IPS DF 4.7 (cell line): ENCODE measurements at regions not wholly inside any gene's neighbourhood (a gene's known extent, or its start where the extent isn't known, plus 50 kb on each side); places are given as distances from the start of the nearest gene placed in this dataset.
"Not testable (repeated sequence)": the region's sequence is repeated elsewhere in the genome, so short reads cannot be mapped to it uniquely, and the experiment has no call there.

ENCODE experiments used
- DNase-seq: peaks from one replicate; pipeline ENCODE4 v3.0.0-alpha.2; 2013; ENCODE audit warnings: low spot score; ENCODE audit errors: extremely low read depth

DNA sequence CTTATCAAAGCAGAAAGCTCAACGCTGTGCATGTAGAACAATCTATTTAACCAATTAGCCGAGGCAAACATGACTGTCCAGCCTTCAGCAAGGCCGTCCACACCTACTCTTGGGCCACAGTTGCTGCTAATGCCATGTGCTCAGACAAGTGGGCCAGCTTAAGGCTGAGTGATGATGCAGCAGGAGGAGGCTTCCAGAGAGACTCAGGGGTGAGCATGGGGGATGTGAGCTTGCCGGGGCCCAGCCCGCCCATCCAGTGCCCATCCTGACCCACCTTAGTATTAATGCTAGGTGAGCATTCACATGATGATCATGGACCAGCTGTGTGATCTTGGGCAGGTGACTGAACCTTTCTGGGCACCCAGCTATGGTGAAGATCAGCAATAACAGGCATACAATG lies 150.1 kb downstream of the TPRA1 start:
- DNase-seq = no peak

DNA sequence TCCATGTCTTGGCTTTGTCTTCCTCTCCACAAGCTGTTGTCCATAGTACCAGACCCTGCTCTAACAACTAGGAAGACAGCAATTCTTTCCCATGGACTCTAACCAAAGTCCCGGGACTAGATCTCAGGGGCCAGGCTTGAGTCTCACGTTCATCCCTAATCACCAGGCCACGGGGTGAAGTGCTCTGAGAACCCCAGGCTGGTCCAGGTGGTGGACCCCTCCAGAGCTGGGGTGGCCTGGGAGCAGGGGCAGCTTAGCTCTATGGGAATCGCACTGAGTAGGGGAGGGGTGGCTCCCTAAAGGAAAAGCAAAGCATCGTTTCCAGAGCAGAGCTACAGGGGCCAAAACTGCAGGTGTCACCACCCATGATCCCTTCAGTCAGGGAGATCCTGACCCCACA lies 150.9 kb downstream of the TPRA1 start:
- no peak for DNase-seq

DNA sequence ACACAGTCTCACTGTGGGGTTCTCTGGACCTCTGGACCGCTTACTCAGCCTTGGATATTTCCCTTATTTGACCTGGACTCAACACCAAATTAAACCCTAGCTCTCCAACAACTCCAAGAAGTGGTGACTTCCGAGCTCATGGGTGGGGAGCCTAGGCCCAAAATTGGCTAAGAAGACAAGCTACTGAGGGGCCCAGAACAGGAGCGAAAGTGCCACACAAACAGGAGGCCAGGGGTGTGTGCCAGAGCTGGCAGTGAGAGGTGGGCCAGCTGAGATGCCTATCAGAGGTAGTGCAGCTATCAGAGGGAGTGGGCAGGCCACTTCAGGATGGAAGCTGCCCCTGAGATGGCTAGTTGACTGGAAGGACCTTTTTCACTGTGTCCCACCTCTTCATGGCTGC lies 151.1 kb upstream of the PRR20G start:
- no peak for DNase-seq

DNA sequence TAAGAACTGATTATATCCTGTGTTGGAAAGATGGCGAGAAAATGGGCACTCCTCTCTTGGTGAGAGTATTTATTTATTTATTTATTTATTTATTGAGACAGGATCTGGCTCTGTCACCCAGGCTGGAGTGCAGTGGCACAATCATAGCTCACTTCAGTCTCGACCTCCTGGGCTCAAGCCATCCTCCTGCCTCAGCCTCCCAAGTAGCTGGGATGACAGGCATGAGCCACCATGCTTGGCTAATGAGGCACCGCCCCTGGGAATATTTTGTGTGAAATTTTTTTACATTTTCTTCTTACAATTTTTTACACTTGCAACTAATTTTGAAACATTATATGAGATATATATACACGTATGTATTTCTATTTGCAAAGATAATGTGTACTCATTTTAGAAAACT lies 150.5 kb upstream of the PRR20G start:
- DNase-seq = no peak

DNA sequence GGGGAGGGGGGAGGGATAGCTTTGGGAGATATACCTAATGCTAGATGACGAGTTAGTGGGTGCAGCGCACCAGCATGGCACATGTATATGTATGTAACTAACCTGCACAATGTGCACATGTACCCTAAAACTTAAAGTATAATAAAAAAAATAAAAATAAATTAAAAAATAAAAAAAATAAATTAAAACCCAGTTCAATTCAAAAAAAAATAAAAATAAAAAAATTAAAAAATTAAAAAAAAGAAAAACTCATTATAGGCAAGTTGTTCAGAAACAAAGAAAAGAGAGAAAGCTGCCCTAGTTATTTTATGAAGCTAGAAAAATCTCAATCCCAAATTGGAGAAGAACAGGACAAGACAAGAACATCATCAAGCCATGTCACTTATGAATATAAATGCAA lies 147.5 kb upstream of the PRR20G start:
- not testable (repeated sequence) for DNase-seq

DNA sequence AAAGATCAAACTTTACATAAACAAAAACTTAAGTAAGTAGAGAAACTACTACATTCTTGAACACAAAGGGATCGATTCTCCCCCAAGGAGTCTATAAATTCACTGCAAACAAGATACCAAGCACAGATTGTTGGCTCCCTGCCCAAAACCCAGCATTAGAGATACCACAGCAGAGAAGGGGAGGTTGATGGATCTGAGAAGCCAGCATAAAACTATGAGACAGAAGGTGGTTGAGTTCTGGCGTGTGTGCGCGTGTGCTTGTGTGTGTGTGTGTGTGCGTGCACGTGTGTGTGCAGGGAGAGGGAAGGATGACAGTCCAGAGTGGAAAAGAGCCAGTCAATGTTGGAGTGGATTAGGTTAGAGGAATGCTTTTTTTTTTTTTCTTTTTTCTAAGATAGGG lies 143.2 kb upstream of the PRR20G start:
- DNase-seq = no peak

DNA sequence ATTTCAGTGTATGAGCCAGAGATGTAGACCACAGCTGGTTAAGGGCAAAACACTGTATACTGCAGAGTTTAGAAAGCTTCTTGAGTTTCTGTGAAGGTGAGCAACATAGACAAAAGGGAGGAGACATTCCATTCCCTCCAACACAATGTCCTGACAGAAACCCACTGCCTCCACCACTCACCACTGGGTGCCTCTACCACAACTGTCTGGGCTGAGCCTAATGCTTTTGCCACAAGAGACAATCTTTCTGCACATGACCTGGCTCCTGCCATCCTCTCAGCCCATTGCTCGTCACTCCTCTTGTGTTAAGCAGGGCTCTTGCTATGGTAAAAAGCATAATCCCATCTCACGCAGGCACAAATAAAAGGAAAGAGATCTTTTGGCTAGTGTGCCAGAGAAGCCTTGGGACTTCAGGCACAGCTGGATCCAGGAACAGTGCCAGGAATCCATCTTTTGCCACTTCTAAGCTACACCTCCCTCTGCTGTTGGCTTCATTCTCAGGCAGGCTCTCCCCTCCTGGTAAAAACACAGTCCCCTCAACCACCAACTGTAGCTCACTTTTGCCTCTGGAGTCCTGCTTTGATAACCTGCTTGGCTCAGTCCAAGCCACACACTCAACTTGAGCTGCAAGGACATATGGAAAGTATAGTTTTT lies 140.6 kb upstream of the PRR20G start:
- DNase-seq = no peak

DNA sequence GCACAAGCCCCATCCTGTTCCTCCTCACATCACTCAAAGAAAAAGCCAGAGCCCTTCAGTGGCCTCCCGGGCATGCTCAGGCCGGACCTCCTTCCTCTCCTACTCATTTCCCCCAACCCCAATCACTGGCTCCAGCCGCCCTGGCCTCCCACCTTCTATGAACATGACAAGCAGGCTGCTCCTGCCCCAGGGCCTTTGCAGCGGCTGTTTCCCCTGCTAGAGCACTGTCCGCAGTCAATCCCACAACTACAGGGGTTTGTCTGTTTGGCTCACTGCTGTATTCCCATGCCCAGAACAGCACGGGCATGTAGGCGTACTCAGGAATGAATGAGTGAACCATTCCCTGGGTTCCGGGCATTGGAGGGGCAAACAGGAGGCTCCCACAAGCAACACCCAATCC lies 139.8 kb upstream of the PRR20G start:
- DNase-seq = no peak

DNA sequence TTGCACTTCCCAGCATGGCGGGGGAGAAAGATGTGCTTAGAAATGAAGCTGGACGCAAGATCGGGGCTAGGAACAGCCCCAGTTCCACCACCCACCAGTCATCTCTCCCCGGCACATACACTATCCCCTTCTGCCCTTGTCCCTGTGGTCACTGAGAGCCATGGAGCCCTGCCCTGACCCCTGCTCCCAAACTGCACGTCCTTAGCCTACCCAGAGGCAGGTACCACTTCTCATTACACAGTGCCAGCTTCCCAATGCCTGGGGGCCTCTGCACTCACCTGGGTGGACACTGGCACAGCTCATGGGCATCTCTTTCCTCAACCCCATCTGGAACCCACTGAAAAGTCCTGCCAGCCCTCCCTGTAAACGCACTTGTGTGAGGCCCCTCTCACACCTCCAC lies 139.3 kb upstream of the PRR20G start:
- no peak for DNase-seq

DNA sequence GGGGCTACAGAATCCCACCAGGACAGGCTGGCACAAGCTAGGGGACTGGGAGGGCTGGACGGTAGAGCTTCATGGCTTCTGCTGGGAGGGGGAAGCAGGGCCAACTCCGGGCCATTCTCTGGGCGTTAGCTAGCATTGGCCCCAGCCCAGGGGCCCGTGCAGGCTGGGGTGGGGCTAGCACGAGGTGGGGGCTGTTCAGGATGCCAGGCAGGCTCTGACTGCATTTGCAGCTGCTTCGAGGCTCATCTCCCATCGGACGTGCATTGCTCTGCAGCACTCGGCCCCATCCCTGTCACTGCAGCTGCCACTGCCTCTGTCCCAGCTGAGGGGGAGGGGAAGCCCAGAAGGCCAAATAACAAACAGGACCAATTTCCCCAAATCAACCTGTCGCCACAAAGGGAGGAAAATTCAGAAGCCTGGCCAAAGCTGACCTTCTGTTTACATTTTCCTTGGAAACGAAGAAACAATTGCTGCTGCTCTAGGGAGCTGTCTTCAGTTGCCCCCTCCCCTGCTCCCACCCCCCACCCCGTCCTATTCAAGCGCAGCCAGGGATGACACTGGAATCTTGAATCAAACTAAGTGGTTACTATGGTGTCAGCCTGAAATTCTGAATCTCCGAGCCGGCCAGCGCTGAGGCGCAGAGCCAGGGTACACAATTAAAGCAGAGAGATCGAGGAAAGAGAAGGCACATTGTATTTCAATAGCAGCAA lies 138.8 kb upstream of the PRR20G start:
- no peak for DNase-seq

DNA sequence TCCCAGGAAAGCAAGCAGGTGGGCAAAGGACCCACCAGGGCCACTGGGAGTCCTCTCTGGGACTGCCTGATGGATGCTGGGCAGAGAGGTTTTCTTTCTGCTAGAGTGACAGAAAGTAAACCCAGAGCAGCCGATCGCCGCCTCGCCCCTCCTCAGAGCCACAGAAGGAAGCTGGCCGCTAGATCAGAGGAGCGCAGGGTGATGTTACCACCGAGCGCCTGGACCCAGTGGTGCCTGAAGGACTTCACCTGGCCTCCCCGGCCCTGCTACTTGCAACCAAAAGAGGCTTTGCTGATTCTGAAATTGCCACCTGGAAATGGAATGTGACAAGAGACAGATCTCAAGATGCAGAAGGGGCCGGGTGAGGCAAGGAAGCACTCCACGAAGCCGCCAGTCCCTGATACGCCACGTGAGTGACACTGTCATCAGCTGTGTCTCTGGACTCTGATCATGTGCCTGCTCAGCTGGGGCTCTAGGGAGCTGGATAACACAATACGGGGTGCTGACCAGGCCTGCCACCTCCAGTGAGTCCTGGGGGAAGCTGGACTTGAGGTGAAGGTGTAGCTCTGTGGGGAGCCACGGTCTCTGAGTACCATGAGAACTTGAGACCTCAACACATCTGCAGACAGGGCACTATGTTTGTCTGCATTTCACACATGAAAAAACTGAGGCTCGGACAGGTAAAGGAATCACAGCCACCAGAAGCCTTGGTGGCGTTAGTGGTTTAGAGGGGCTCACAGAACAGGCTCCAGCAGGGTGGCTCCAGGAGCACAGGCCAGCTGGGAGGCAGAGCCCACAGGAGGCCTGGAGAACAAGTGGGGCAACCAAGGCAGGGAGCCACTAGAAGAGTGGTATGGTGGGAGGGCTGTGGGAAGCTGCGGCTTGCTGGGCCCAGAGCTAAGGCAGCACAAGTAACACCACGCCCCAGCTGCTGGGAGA lies 137.9 kb upstream of the PRR20G start:
- DNase-seq = no peak

DNA sequence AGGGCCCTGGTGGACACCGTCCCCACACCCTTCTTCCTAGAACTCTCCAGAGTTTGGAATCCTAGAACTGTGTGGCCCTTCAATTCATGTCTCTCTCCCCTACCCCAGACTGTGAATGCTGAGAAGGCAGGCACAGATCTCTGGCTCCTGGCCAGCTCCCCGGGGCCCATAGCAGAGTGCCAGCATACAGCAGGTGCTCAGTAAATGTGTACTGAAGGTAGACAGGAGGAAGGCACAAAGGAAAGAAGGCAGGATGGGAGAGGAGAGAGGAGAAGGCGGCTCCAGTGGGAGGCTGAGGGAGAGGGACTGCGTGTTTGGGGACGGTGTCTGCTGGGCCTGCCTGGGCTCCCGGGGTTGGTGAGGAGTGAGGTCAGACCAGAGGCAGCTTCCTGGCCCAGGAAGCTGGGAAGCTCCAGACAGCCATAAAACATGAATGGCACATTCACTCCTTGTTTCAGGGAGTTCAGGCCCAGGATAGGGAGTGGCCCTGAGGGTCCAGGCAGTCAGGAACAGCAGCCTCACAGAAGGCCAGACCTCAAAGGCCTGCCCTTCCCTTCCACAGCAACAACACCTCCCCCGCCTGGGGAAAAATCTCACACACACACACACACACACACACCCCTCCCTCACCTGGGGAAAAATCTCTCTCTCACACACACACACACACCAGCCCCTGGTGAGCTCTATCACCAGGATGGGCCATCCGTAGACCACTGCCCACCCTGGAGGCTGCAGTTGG lies 137.1 kb upstream of the PRR20G start:
- DNase-seq = no peak

DNA sequence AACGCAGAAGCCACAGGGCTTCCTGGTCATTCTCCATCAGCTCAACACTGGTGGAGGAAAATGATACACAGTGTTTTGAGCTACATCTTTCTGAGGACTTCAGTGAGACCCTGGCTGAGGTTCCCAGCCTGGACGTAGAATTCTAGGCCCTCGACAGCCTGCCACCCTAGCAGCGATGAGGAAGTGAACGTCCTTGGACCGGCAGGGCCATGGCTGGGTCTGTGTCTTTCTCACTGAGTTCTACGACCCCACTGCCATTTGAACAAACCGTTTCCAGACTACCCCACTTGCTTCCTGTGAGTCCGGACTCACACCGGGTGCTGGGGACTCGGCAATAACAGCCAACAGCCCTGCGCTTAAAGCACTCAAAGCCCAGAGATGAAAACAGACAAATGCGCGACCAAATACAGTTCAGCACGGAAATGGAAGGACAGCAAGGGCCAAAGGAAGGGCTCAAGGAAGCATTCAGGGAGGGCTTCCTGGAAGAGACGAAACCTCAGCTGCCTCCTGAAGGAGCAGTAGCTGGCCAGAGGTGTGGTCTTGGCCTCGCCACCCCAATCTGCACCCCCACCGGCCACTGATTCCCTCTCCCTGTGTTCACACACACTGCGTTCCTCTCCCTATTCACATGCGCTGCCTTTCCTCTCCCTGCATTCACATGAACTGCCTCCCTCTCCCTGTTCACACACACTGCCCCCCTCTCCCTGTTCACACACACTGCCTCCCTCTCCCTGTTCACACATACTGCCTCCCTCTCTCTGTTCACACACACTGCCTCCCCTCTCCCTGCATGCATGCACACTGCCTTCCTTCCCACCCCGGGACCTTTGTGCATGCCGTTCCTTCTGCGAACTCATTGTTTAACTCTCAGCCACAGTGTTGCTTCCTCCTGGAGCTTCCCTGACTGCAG lies 136.3 kb upstream of the PRR20G start:
- DNase-seq = no peak

DNA sequence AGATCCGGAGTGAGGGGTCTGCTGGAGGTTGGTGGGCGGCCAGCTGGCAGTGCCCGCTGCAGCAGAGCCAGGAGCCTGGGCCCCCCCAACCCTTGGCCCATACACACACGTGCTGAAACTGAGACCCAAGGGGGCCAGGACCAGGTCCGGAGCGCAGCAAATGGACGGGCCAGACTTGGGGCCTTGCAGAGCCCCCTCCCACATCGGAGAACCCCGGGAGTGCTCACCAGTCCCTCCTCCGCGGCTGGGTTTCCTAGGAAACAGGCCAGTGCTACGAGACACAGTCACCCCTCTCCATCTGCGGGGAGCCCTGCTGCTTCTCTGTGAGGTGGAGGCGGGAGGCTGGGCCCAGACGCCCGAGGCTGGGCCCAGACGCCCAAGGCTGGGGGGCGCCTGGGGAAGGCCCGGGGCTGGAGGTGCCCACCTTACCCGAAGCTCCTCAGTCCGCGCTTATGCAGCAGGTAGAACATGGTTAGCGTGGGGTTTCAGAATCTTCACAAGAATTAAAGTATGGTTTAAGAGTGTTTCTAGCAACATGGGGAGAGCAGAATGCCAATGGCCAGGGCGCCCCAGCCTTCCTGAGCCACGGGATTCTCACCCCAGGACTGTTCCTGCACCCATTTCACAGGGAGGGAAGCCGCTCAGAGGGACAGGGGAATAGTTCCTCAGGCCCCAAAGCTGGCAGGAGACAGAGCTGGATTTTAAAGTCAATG lies 135.0 kb upstream of the PRR20G start:
- DNase-seq = no peak

DNA sequence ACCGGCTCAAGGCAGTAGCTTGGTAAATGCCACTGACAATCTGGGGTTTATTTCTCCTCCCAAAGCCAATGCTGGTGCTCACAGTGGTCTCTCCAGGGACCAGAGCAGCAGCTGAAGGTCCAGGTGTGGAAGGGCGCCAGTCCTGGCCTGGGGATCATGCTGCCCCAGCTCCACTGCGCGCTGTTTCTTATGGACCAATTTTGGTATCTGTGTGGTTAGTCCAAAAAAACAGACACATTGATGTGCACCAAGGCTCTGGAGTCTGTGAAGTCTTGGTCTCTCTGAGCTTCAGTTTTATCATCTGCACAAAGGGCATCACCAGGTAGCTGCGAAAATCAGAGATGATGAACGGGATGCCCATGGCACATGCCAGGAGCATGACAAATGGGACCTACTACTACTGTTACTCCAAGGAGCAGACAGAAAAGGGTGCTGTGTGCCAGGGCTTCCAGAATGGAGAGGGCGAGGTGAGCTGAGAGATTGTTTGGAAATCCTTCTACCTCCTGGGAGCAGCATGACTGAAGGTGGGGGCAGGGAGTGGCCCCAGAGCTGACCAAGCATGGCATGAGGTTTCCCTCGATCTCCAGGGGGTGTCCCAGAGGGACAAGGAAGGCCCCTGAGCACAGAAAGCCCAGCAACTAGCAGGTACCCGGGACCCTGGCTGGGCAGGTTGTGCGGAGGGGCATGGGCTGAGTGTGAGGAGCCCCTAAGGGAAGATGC lies 134.3 kb upstream of the PRR20G start:
- no peak for DNase-seq

DNA sequence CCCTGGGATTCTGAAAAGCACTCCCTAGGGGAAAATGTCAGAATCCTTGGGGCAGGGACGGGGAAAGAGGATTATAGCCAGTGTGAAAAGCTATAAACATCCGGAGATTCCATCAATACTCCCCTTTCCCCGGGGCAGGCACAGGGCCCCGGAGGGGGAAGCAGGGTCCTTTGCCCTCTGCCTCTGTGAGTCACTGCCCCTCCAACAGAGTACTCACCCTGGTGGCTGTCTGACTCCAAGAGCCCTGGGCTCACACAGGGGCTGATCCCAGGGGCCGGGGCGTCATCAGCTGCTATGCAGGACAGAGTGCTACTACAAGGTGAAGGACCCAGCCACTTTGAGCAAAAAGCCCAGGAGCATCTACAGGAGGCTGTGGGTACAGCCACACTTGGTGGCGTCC lies 133.0 kb upstream of the PRR20G start:
- no peak for DNase-seq

DNA sequence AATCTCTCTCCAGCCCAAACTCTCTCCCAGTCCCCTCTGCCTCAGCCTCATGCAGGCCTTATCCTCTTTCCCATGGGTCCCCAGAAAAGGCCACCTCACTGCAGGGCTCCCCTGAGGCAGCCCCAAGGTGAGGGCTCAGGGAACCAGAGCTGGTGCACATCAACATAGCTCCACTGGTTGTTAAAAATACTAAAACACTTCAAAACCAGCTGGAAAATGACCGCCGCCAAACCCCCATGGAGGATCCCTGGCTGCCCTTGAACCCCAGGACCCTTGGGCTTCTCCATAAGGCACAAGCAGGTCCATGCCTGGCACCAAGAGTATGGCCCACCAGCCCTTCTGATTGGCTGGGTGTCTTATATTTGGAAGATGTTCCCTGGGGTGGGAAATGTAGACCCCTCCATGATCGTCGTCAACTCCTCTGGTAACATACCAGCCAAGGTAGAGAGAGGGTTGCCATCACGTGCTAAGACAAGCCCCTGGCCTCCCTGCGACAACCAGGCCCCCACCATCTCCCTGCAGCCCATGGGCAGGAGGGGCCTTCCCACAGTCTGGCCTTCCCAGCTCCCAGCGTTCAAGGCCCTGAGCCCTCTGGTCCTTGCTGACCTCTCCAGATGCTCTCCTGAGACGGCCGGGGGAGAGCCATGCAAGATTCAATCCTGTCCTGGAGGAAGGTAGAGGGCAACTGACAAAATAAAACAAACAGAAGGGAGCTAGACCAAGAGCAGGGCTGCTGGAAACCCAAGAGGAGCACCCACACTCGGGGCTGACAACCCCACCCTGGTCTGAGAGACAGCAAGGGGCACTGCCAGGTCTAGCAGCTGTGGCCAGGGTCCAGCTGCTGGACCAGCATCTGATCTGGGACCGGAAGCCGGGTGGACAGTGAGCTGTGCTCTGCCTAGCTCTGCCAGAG lies 132.1 kb upstream of the PRR20G start:
- DNase-seq = no peak

DNA sequence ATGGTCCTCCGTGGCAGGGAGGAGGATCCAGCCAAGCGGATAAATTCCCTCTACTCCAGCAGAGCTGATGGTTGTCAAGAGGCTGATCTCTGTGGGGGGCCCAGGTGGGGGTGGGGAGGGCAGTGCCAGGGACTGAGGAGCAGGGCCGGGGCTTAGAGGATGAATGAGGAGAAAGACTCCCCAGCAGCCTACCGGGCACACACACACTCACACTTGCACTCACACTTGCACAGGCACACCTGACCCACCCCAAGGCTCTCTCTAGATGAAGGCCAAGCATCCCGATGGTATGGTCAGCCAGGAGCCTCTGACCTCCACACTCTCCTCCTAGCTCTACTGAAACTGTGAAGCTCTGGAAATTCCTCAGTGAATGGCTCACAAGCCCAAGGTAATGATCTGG lies 131.3 kb upstream of the PRR20G start:
- DNase-seq = no peak
